IMR-90 (cell line): ENCODE measurements at regions not wholly inside any gene's neighbourhood (a gene's known extent, or its start where the extent isn't known, plus 50 kb on each side); places are given as distances from the start of the nearest gene placed in this dataset.

Experiments used
- ATAC-seq: fragments of 200-7000 bp; cut with Tn5 transposase; 2 replicates; pipeline ENCODE4 v1.9.1; 2020; ENCODE audit warnings: low read depth, mild to moderate bottlenecking, moderate library complexity
- BruUV-seq: library from RNA; stranded (reverse); fragments of 400-500 nt; replicated peaks from 2 replicates; lab custom pipeline; 2021; lab: Mats Ljungman, UMichigan
- CTCF ChIA-PET: fragments of 300-600 bp; formaldehyde crosslinking; extraction: SDS; loops from one replicate; lab custom pipeline; 2021; ENCODE audit warnings: antibody characterized with exemption; lab: Yijun Ruan, JAX
- POLR2A ChIA-PET: fragments of 300-600 bp; sonication (Branson Sonifier 250); formaldehyde crosslinking; loops from one replicate; lab custom pipeline; 2022; ENCODE audit warnings: antibody characterized with exemption; ENCODE audit not compliant: unreplicated experiment; lab: Charles Lee
- DNase-seq: peaks from one replicate; pipeline ENCODE4 v3.0.0; 2013
- H2AFZ ChIP-seq: replicated peaks from 2 replicates; pipeline ENCODE3; 2013; ENCODE audit warnings: low read length, mild to moderate bottlenecking; ENCODE audit not compliant: poor library complexity
- H2AK5ac ChIP-seq: 2 replicates; pipeline ENCODE4 v1.6.1; 2013; ENCODE audit warnings: low read depth, low read length, inconsistent platforms
- H2AK9ac ChIP-seq: replicated peaks from 2 replicates; pipeline ENCODE3; 2013; ENCODE audit warnings: mild to moderate bottlenecking, low read depth, low read length, moderate library complexity; ENCODE audit not compliant: poor library complexity
- H2BK120ac ChIP-seq: 2 replicates; pipeline ENCODE4 v1.6.1; 2013; ENCODE audit warnings: low read depth, low read length, inconsistent platforms
- H2BK15ac ChIP-seq: 3 replicates; pipeline ENCODE4 v1.6.1; 2013; ENCODE audit warnings: low read depth, low read length, inconsistent platforms
- H2BK20ac ChIP-seq: 2 replicates; pipeline ENCODE4 v1.6.1; 2013; ENCODE audit warnings: low read depth, mild to moderate bottlenecking, inconsistent platforms, low read length, moderate library complexity
- H2BK5ac ChIP-seq: 2 replicates; pipeline ENCODE4 v1.6.1; 2013; ENCODE audit warnings: mild to moderate bottlenecking, low read depth, low read length, inconsistent platforms; ENCODE audit not compliant: poor library complexity, severe bottlenecking
- H3K14ac ChIP-seq: replicated peaks from 2 replicates; pipeline ENCODE4 v1.6.1; 2013; ENCODE audit warnings: low read depth, low read length, inconsistent platforms
- H3K18ac ChIP-seq: 2 replicates; pipeline ENCODE4 v1.6.1; 2013; ENCODE audit warnings: low read depth, low read length, control low read depth
- H3K23ac ChIP-seq: 2 replicates; pipeline ENCODE4 v1.6.1; 2013; ENCODE audit warnings: low read depth, low read length, inconsistent platforms
- H3K27ac ChIP-seq: 2 replicates; pipeline ENCODE4 v1.5.1; 2013; ENCODE audit warnings: mild to moderate bottlenecking, control low read depth, low read length; ENCODE audit not compliant: insufficient read depth
- H3K27me3 ChIP-seq: 2 replicates; pipeline ENCODE4 v1.6.1; 2013; ENCODE audit warnings: low read length; ENCODE audit not compliant: control insufficient read depth, insufficient read depth
- H3K36me3 ChIP-seq: 2 replicates; pipeline ENCODE4 v1.6.1; 2013; ENCODE audit warnings: low read length, mixed read lengths; ENCODE audit not compliant: control insufficient read depth, insufficient read depth
- H3K4ac ChIP-seq: 2 replicates; pipeline ENCODE4 v1.6.1; 2013; ENCODE audit warnings: low read depth, low read length, inconsistent platforms
- H3K4me1 ChIP-seq: 2 replicates; pipeline ENCODE4 v1.6.1; 2013; ENCODE audit warnings: low read length, mixed read lengths; ENCODE audit not compliant: control insufficient read depth, insufficient read depth
- H3K4me2 ChIP-seq: 2 replicates; pipeline ENCODE4 v1.6.1; 2013; ENCODE audit warnings: low read depth, mild to moderate bottlenecking, control low read depth, low read length, moderate library complexity
- H3K4me3 ChIP-seq: 2 replicates; pipeline ENCODE4 v1.5.1; 2013; ENCODE audit warnings: low read depth, mild to moderate bottlenecking, control low read depth, low read length, moderate library complexity; ENCODE audit not compliant: insufficient read depth
- H3K56ac ChIP-seq: 2 replicates; pipeline ENCODE4 v1.6.1; 2013; ENCODE audit warnings: low read length, inconsistent platforms; ENCODE audit not compliant: insufficient read depth; ENCODE audit errors: extremely low read depth
- H3K79me1 ChIP-seq, 2 experiments: 2 replicates each; pipeline ENCODE4 v1.6.1; 2013; ENCODE audit warnings: low read length in 2 of 2, inconsistent platforms in 1 of 2, low read depth in 1 of 2
- H3K9ac ChIP-seq: 2 replicates; pipeline ENCODE4 v1.6.1; 2013; ENCODE audit warnings: low read depth, low read length, control low read depth
- H3K9me1 ChIP-seq: 2 replicates; pipeline ENCODE4 v1.6.1; 2013; ENCODE audit warnings: low read length, inconsistent platforms; ENCODE audit not compliant: insufficient read depth
- H3K9me3 ChIP-seq: 2 replicates; pipeline ENCODE4 v1.6.1; 2013; ENCODE audit warnings: low read length; ENCODE audit not compliant: control insufficient read depth, insufficient read depth
- H4K20me1 ChIP-seq: 2 replicates; pipeline ENCODE4 v1.6.1; 2013; ENCODE audit warnings: low read length, inconsistent platforms; ENCODE audit not compliant: insufficient read depth
- H4K5ac ChIP-seq: 2 replicates; pipeline ENCODE4 v1.6.1; 2013; ENCODE audit warnings: mild to moderate bottlenecking, low read depth, low read length, control low read depth
- H4K8ac ChIP-seq, 2 experiments: 2 replicates each; pipeline ENCODE4 v1.6.1; 2013; ENCODE audit warnings: low read depth in 2 of 2, low read length in 2 of 2, control low read depth in 1 of 2, inconsistent platforms in 1 of 2
- H4K91ac ChIP-seq: 2 replicates; pipeline ENCODE4 v1.6.1; 2013; ENCODE audit warnings: low read depth, low read length, inconsistent platforms; ENCODE audit not compliant: insufficient read depth
- BHLHE40 ChIP-seq: fragments of 150-350 bp; IDR thresholded peaks from 2 replicates; pipeline ENCODE4 v1.6.1; 2016; ENCODE audit warnings: mild to moderate bottlenecking, low read depth, low read length
- FOS ChIP-seq: fragments of 150-350 bp; IDR thresholded peaks from 2 replicates; pipeline ENCODE4 v1.6.1; 2016; ENCODE audit warnings: low read depth, low read length
- MAZ ChIP-seq: IDR thresholded peaks from 2 replicates; pipeline ENCODE4 v1.6.1; 2012; ENCODE audit warnings: low read depth, mild to moderate bottlenecking, low read length, improper control_type of control experiment, moderate library complexity, borderline replicate concordance
- MXI1 ChIP-seq: IDR thresholded peaks from 2 replicates; pipeline ENCODE4 v1.6.1; 2012; ENCODE audit warnings: low read depth, mild to moderate bottlenecking, low read length, moderate library complexity, borderline replicate concordance
- NFE2L2 ChIP-seq: fragments of 150-350 bp; IDR thresholded peaks from 2 replicates; pipeline ENCODE4 v1.6.1; 2016; ENCODE audit warnings: low read depth, mild to moderate bottlenecking, low read length
- RAD21 ChIP-seq: IDR thresholded peaks from 2 replicates; pipeline ENCODE4 v1.6.1; 2012; ENCODE audit warnings: low read length, improper control_type of control experiment
- WGBS, 2 experiments: methylation state at CpG; one replicate each; pipeline versions ENCODE4 v1.1.5 to v1.1.7; 2013; ENCODE audit warnings: missing lambda C conversion rate in 2 of 2; ENCODE audit not compliant: insufficient read length in 1 of 2; ENCODE audit errors: extremely low coverage in 2 of 2; 5-methylcytosine and 5-hydroxymethylcytosine counted together
- dilution Hi-C: fragments of 300-500 bp; cut with HindIII; formaldehyde crosslinking; loops from one replicate; pipeline ENCODE4 v1.14.3; 2018; ENCODE audit warnings: low sequenced_read_pairs; ENCODE audit not compliant: unreplicated experiment
- in situ Hi-C: fragments of 300-500 bp; cut with MboI; formaldehyde crosslinking; loops from 3 replicates; pipeline ENCODE4 v1.14.3; 2019; ENCODE audit warnings: low sequenced_read_pairs, inconsistent platforms, mixed read lengths
- intact Hi-C: fragments of 100-400 bp; cut with micrococcal nuclease; formaldehyde crosslinking; loops from 2 replicates; pipeline ENCODE4 v1.10.0; 2022
- TF ChIP-seq, protein P1 (sequence below): fragments of 150-350 bp; IDR thresholded peaks from 2 replicates; pipeline ENCODE4 v1.6.1; 2017; ENCODE audit warnings: mild to moderate bottlenecking, antibody characterized with exemption, low read length, low read depth

DNA sequence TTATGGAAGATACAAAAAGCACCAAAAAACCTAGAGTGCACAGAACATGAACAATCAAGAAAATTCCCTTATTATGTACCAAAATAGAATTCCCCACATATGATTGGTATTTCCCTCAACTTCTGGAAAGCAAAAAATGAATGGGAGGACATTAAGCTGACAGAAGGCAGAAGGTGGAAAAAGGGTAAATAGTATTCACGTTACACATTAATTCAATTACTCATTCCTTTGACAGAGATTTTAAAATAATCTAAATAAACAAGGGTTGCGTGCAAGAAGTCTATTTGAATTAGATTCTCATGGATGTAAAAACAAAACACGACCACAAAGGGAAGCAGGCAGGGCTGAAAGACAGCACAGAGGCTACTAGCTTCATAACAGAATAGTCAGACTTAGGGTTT, 260.5 kb upstream of the ZPLD1 start:
- Histone ChIP-seq H3K14ac (no peak overlapping the region), H3K36me3 (no peaks in the 10 kb centered on the region), H3K4me1 (peaks cover 12% of the 10 kb centered on the region), H3K4me2 (peak overlapping the region; percentile 41), H4K8ac (peak overlapping the region; percentile 89 to 95; a peak in 2 of 4 replicates), H4K5ac (no peak overlapping the region), H2AK9ac (no peak overlapping the region), H2AK5ac (no peak overlapping the region), H3K27ac (peak overlapping the region; percentile 80; the same call in 1 of the 2 replicates), H3K9me3 (no peaks in the 10 kb centered on the region), H2BK20ac (peak overlapping the region; percentile 84; the same call in 1 of the 2 replicates), H3K4me3 (no peak overlapping the region), H3K9ac (peak overlapping the region; percentile 31; the same call in 1 of the 2 replicates), H3K79me1 (peaks cover 0 to 13% of the 10 kb centered on the region in 2 experiments; a peak in 2 of 4 replicates), H2BK15ac (0 out of 3 replicates have a peak overlapping the region, but pooled peaks have one; percentile 52), H3K18ac (peak overlapping the region; percentile 81; the same call in 1 of the 2 replicates), H3K9me1 (peaks cover 5% of the 10 kb centered on the region; the same call in 1 of the 2 replicates), H3K4ac (peak overlapping the region; percentile 95; the same call in 1 of the 2 replicates), H3K23ac (peak overlapping the region; percentile 81; the same call in 1 of the 2 replicates), H3K27me3 (no peaks in the 10 kb centered on the region), H2AFZ (no peak overlapping the region), H4K91ac (no peak overlapping the region), H2BK5ac (peak overlapping the region; percentile 97), H2BK120ac (peak overlapping the region; percentile 97; the same call in 1 of the 2 replicates), H4K20me1 (no peaks in the 10 kb centered on the region), H3K56ac (0 out of 2 replicates have a peak overlapping the region, but pooled peaks have one; percentile 46)
- in situ Hi-C loops (no loop called here), intact Hi-C loops (no loop called here), dilution Hi-C loops (loop anchor here (5.0 kb wide), 1 partner anchor 37 kb away; no protein-coding TSS in a partner anchor)
- POLR2A ChIA-PET = no interaction called here
- ATAC-seq (peak; percentile 56), DNase-seq (peak; percentile 83)
- CTCF ChIA-PET = interaction anchor here (0.8 kb wide), 1 partner anchor 11 kb away, joined by 3 read pairs; no protein-coding TSS in a partner anchor
- WGBS, 2 experiments = no CpG with 5 or more reads among the region's 3 CpGs
- BruUV-seq = no TSS peak
- TF ChIP-seq, protein P1, sequence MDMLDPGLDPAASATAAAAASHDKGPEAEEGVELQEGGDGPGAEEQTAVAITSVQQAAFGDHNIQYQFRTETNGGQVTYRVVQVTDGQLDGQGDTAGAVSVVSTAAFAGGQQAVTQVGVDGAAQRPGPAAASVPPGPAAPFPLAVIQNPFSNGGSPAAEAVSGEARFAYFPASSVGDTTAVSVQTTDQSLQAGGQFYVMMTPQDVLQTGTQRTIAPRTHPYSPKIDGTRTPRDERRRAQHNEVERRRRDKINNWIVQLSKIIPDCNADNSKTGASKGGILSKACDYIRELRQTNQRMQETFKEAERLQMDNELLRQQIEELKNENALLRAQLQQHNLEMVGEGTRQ = no peak
- TF ChIP-seq MXI1 = no peak
- no peak for TF ChIP-seq NFE2L2
- TF ChIP-seq RAD21 = no peak
- TF ChIP-seq MAZ = no peak
- peak; percentile 49; the same call in 1 of the 2 replicates for TF ChIP-seq BHLHE40
- TF ChIP-seq FOS = 0 out of 2 replicates have a peak, but pooled peaks have one; percentile 18
